HepG2 (cell line): ENCODE measurements at regions not wholly inside any gene's neighbourhood (a gene's known extent, or its start where the extent isn't known, plus 50 kb on each side); places are given as distances from the start of the nearest gene placed in this dataset.

Experiments
- ATAC-seq: fragments of 200-7000 bp; cut with Tn5 transposase; 3 replicates; pipeline ENCODE4 v1.9.1; 2020; ENCODE audit warnings: mild to moderate bottlenecking, moderate library complexity
- BruUV-seq: library from RNA; stranded (reverse); fragments of 400-500 nt; replicated peaks from 2 replicates; lab custom pipeline; 2021; lab: Mats Ljungman, UMichigan
- CTCF ChIA-PET: fragments of 300-600 bp; formaldehyde crosslinking; extraction: SDS; loops from one replicate; lab custom pipeline; 2021; ENCODE audit warnings: low total read pairs, inconsistent platforms, low intra/inter-chr PET ratio; lab: Yijun Ruan, JAX
- POLR2A ChIA-PET: fragments of 350-600 bp; sonication (Branson Sonifier 250); formaldehyde crosslinking; loops from one replicate; lab custom pipeline; 2020; ENCODE audit warnings: antibody characterized with exemption, inconsistent platforms; lab: Yijun Ruan, JAX
- DNase-seq: peaks from one replicate; pipeline ENCODE4 v3.0.0-alpha.2; 2015; ENCODE audit warnings: low spot score
- FAIRE-seq: peaks from 3 replicates; lab custom pipeline; 2011; peaks lifted over from hg19 to GRCh38; lab: Jason Lieb, UNC
- H2AFZ ChIP-seq: one replicate; pipeline ENCODE4 v1.6.1; 2011; ENCODE audit warnings: low read length, inconsistent platforms
- H3K27ac ChIP-seq: fragments of 300-600 bp; 3 replicates; pipeline ENCODE4 v1.8.0; 2011; ENCODE audit warnings: mixed run types, mild to moderate bottlenecking, mixed read lengths, low read length, inconsistent platforms; ENCODE audit not compliant: insufficient read depth; ENCODE audit errors: extremely low read length
- H3K27me3 ChIP-seq, 2 experiments: fragments of 200-600 bp in 1 of 2; 2 replicates in 1 of 2; 3 replicates in 1 of 2; pipeline versions ENCODE4 v1.6.0 to v1.8.0; 2011; ENCODE audit warnings: low read length in 2 of 2, mild to moderate bottlenecking in 2 of 2, moderate library complexity in 2 of 2, inconsistent platforms in 1 of 2; ENCODE audit not compliant: insufficient read depth in 2 of 2, control insufficient read depth in 1 of 2
- H3K36me3 ChIP-seq, 2 experiments: fragments of 200-600 bp in 1 of 2; replicated peaks in 1 of 2; 2 replicates in 1 of 2; 3 replicates in 1 of 2; pipeline versions ENCODE4 v1.5.1 to v1.8.0; 2011; ENCODE audit warnings: low read length in 2 of 2, inconsistent platforms in 1 of 2; ENCODE audit not compliant: insufficient read depth in 2 of 2, control insufficient read depth in 1 of 2
- H3K4me1 ChIP-seq: 2 replicates; pipeline ENCODE4 v1.5.1; 2012; ENCODE audit warnings: low read length, inconsistent platforms; ENCODE audit not compliant: insufficient read depth
- H3K4me2 ChIP-seq: 2 replicates; pipeline ENCODE4 v1.6.0; 2011; ENCODE audit warnings: low read depth, low read length, inconsistent platforms
- H3K4me3 ChIP-seq, 3 experiments: fragments of 200-600 bp in 1 of 3; sonication (generic), shearing (Covaris generic) in 1 of 3; replicated peaks in 1 of 3; 2 replicates each; pipeline ENCODE4 v1.5.1; 2011 to 2016; ENCODE audit warnings: low read length in 3 of 3, inconsistent platforms in 2 of 3, low read depth in 2 of 3, mild to moderate bottlenecking in 2 of 3, control low read depth in 1 of 3, mixed read lengths in 1 of 3; ENCODE audit not compliant: insufficient read depth in 1 of 3
- H3K79me2 ChIP-seq: one replicate; pipeline ENCODE4 v1.6.1; 2011; ENCODE audit warnings: low read length, inconsistent platforms; ENCODE audit not compliant: insufficient read depth
- H3K9ac ChIP-seq: 2 replicates; pipeline ENCODE4 v1.6.0; 2011; ENCODE audit warnings: mild to moderate bottlenecking, low read depth, low read length, inconsistent platforms; ENCODE audit not compliant: insufficient read depth
- H3K9me3 ChIP-seq: 2 replicates; pipeline ENCODE4 v1.5.1; 2012; ENCODE audit warnings: mild to moderate bottlenecking, low read length
- H4K20me1 ChIP-seq: 2 replicates; pipeline ENCODE4 v1.6.0; 2011; ENCODE audit warnings: inconsistent platforms, mild to moderate bottlenecking, low read length, moderate library complexity; ENCODE audit not compliant: insufficient read depth
- AGO1 ChIP-seq: fragments of 200-400 bp; formaldehyde crosslinking; IDR thresholded peaks from 2 replicates; pipeline ENCODE4 v1.6.1; 2017; ENCODE audit warnings: mild to moderate bottlenecking, low read depth, low read length, moderate library complexity; ENCODE audit not compliant: poor library complexity, severe bottlenecking
- ARNT ChIP-seq: fragments of 450-650 bp; IDR thresholded peaks from 2 replicates; pipeline ENCODE4 v1.6.1; 2017
- CREM ChIP-seq, 2 experiments: sonication (generic) in 1 of 2; formaldehyde crosslinking in 1 of 2; IDR thresholded peaks; 2 replicates each; pipeline versions ENCODE4 v1.4.0 to v1.6.1; 2016 to 2020; ENCODE audit warnings: antibody characterized with exemption in 1 of 2, mild to moderate bottlenecking in 1 of 2, missing genetic modification reagents in 1 of 2
- ETV6 ChIP-seq: sonication (generic); formaldehyde crosslinking; conservative IDR thresholded peaks from 2 replicates; pipeline ENCODE4 v1.4.0; 2020; ENCODE audit warnings: missing genetic modification reagents
- GFI1 ChIP-seq: sonication (generic); formaldehyde crosslinking; IDR thresholded peaks from 2 replicates; pipeline ENCODE4 v1.5.0; 2020; ENCODE audit warnings: missing genetic modification reagents, mild to moderate bottlenecking, borderline replicate concordance
- MXD1 ChIP-seq: sonication (generic); formaldehyde crosslinking; IDR thresholded peaks from 2 replicates; pipeline ENCODE4 v1.4.0; 2020; ENCODE audit warnings: mild to moderate bottlenecking, missing genetic modification reagents
- NFE2L1 ChIP-seq: sonication (generic); formaldehyde crosslinking; IDR thresholded peaks from 2 replicates; pipeline ENCODE4 v1.4.0; 2020; ENCODE audit warnings: missing genetic modification reagents, mild to moderate bottlenecking, borderline replicate concordance
- RFXAP ChIP-seq: sonication (generic); formaldehyde crosslinking; IDR thresholded peaks from 2 replicates; pipeline ENCODE4 v1.4.0; 2020; ENCODE audit warnings: missing genetic modification reagents, borderline replicate concordance
- SMARCE1 ChIP-seq: fragments of 450-650 bp; IDR thresholded peaks from 2 replicates; pipeline ENCODE4 v1.6.1; 2017; ENCODE audit warnings: borderline replicate concordance
- STAT6 ChIP-seq: sonication (generic); formaldehyde crosslinking; IDR thresholded peaks from 2 replicates; pipeline ENCODE4 v1.4.0; 2020; ENCODE audit warnings: missing genetic modification reagents, mild to moderate bottlenecking, borderline replicate concordance
- ZBTB2 ChIP-seq: sonication (generic); formaldehyde crosslinking; IDR thresholded peaks from 2 replicates; pipeline ENCODE4 v1.8.0; 2022; ENCODE audit warnings: low read depth, missing genetic modification reagents
- ZNF251 ChIP-seq: sonication (generic); formaldehyde crosslinking; IDR thresholded peaks from 2 replicates; pipeline ENCODE4 v1.9.0; 2021; ENCODE audit warnings: mild to moderate bottlenecking, missing genetic modification reagents
- ZNF253 ChIP-seq: sonication (generic); formaldehyde crosslinking; IDR thresholded peaks from 2 replicates; pipeline ENCODE4 v1.8.0; 2022; ENCODE audit warnings: mild to moderate bottlenecking, missing genetic modification reagents, borderline replicate concordance
- ZNF460 ChIP-seq: sonication (generic); formaldehyde crosslinking; IDR thresholded peaks from 2 replicates; pipeline ENCODE4 v1.5.1; 2020; ENCODE audit warnings: missing genetic modification reagents, mild to moderate bottlenecking, borderline replicate concordance
- ZNF563 ChIP-seq: sonication (generic); formaldehyde crosslinking; IDR thresholded peaks from 2 replicates; pipeline ENCODE4 v1.8.0; 2022; ENCODE audit warnings: mild to moderate bottlenecking, moderate library complexity, missing genetic modification reagents
- ZNF784 ChIP-seq: sonication (generic); formaldehyde crosslinking; IDR thresholded peaks from 2 replicates; pipeline ENCODE4 v1.5.1; 2020; ENCODE audit warnings: missing genetic modification reagents, mild to moderate bottlenecking, borderline replicate concordance
- ZNF839 ChIP-seq: sonication (generic); formaldehyde crosslinking; IDR thresholded peaks from 2 replicates; pipeline ENCODE4 v1.4.0; 2020; ENCODE audit warnings: missing genetic modification reagents, mild to moderate bottlenecking, borderline replicate concordance
- in situ Hi-C: cut with HindIII; loops from 2 replicates; pipeline ENCODE4 v1.10.0; 2017; ENCODE audit warnings: low pct_unique_long_range_greater_than_20kb; ENCODE audit not compliant: extremely low pct_ligation_motif_present
- intact Hi-C: fragments of 100-400 bp; cut with micrococcal nuclease; formaldehyde crosslinking; loops from one replicate; pipeline ENCODE4 v1.10.0; 2022; ENCODE audit not compliant: unreplicated experiment

- BruUV-seq, result no TSS peak
- ChIA-PET CTCF (no interaction called here), POLR2A (no interaction called here)
- DNase-seq (no peak), FAIRE-seq (no peak)
- no peak overlapping the region for H2AFZ ChIP-seq
- H3K36me3 ChIP-seq, result no peaks in the 10 kb centered on the region
- no peak overlapping the region for H3K4me2 ChIP-seq
- H3K9ac ChIP-seq, result no peak overlapping the region
- no peak for TF ChIP-seq NFE2L1
- TF ChIP-seq ZNF253, result no peak
- no peak for TF ChIP-seq MXD1 (CRISPR knock-in tag)
- no peak for TF ChIP-seq ZNF839 (CRISPR knock-in tag)
- no peak for TF ChIP-seq RFXAP (CRISPR knock-in tag)
- TF ChIP-seq ETV6 (CRISPR knock-in tag), result no peak
- no peak for TF ChIP-seq GFI1
- TF ChIP-seq ZNF251 (CRISPR knock-in tag), result no peak
- TF ChIP-seq CREM (IDR thresholded peaks at IDR 0.05), result no peak
- no peak for TF ChIP-seq CREM (CRISPR knock-in tag; IDR thresholded peaks at IDR 0.05)
- no peak for TF ChIP-seq ZNF563 (CRISPR knock-in tag)
- TF ChIP-seq ZBTB2 (CRISPR knock-in tag), result no peak
- no peak for TF ChIP-seq AGO1
- TF ChIP-seq ZNF460 (CRISPR knock-in tag), result no peak
- TF ChIP-seq ZNF784 (CRISPR knock-in tag), result no peak
- TF ChIP-seq SMARCE1, result no peak
- no peak for TF ChIP-seq ARNT
- no peak for TF ChIP-seq STAT6
- TF ChIP-seq, all 625 proteins: peak for 0
- intact Hi-C loops, result no loop called here
- Histone ChIP-seq H3K4me3 (no peak overlapping the region), H3K4me1 (no peaks in the 10 kb centered on the region), H3K79me2 (no peaks in the 10 kb centered on the region), H3K27ac (no peak overlapping the region), H3K9me3 (peaks cover 90% of the 10 kb centered on the region), H3K27me3 (no peaks in the 10 kb centered on the region), H4K20me1 (no peaks in the 10 kb centered on the region)
- no peak for ATAC-seq
- in situ Hi-C loops, result no loop called here
Measured at GRCh38 chr21:23130308-23130707, 2132.1 kb downstream of the NCAM2 start.
